ENCODE measurements at regions not wholly inside any gene's neighbourhood (a gene's known extent, or its start where the extent isn't known, plus 50 kb on each side); places are given as distances from the start of the nearest gene placed in this dataset.

DNA sequence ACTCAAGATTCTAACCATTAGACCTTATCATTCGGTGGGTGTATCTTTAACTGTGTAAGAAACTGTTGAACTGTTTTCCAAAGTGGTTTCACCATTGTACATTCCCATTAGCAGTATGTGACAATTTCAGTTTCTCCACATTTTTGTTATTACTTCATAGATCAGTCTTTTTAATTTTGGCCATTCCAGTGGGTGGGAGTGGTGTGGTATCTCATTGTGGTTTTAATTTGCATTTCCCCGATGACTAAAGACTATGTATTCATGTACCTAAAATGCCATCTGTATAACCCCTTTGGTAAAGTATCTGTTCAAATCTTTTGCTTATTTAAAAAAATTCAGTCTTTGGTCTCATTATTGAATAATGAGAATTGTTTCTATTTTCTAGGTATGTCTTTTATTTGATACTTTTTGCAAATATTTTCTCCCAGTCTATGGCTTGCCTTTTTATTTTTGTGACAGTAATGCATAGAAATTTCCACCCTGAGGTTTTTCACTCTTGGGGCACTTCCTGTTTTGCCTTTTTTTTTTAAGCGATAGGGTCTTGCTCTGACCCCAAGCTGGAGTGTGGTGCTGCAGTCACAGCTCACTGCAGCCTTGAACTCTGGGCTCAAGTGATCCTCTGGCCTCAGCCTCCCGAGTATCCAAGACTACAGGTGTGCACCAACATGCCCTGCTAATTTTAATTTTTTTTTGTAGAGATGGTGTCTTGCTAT, 141.1 kb upstream of the ITGB1 start:
- TF ChIP-seq POLR2A (IDR thresholded peaks at IDR 0.05): no peak
- TF ChIP-seq, protein P1, sequence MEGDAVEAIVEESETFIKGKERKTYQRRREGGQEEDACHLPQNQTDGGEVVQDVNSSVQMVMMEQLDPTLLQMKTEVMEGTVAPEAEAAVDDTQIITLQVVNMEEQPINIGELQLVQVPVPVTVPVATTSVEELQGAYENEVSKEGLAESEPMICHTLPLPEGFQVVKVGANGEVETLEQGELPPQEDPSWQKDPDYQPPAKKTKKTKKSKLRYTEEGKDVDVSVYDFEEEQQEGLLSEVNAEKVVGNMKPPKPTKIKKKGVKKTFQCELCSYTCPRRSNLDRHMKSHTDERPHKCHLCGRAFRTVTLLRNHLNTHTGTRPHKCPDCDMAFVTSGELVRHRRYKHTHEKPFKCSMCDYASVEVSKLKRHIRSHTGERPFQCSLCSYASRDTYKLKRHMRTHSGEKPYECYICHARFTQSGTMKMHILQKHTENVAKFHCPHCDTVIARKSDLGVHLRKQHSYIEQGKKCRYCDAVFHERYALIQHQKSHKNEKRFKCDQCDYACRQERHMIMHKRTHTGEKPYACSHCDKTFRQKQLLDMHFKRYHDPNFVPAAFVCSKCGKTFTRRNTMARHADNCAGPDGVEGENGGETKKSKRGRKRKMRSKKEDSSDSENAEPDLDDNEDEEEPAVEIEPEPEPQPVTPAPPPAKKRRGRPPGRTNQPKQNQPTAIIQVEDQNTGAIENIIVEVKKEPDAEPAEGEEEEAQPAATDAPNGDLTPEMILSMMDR (IDR thresholded peaks at IDR 0.05): no peak
